ENCODE measurements at regions not wholly inside any gene's neighbourhood (a gene's known extent, or its start where the extent isn't known, plus 50 kb on each side); places are given as distances from the start of the nearest gene placed in this dataset.
"Not testable (repeated sequence)": the region's sequence is repeated elsewhere in the genome, so short reads cannot be mapped to it uniquely, and the experiment has no call there.

DNA sequence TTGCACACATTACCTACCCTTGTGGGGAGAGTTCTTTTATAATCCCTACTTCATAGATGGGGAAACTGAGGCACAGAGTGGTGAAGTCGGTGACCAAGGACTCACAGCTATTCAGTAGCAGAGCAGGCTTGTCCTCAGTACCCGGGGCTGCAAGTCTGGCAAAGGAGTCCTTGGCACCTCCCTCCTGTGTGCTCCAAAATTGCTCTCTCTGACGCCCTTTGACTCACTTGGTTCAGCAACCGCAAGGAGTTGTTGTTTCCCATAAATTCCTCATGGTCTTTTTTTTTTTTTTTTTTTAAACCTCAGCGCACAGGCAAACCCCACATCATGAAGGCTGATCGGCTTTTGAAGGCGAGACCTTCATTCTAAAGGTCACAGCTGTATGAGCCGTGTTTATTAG, 143.2 kb downstream of the CEBPB start:
- H3K79me2 ChIP-seq: no peaks in the 10 kb centered on the region
- H3K27me3 ChIP-seq (ENCODE audit: control insufficient read depth, insufficient read depth, low read length): no peaks in the 10 kb centered on the region
- no peaks in the 10 kb centered on the region for H3K36me3 ChIP-seq (ENCODE audit: control insufficient read depth, insufficient read depth, low read length)
- H2AFZ ChIP-seq: no peak overlapping the region
- no peak overlapping the region for H3K4me2 ChIP-seq (ENCODE audit: low read length)
- no peak for TF ChIP-seq CTCF (IDR thresholded peaks at IDR 0.05)
- H3K9ac ChIP-seq: no peak overlapping the region
- H3K4me1 ChIP-seq: no peaks in the 10 kb centered on the region
- no peak overlapping the region for H3K4me3 ChIP-seq (ENCODE audit: low read depth, low read length)
- no peak overlapping the region for H3K27ac ChIP-seq
- H3K9me3 ChIP-seq (ENCODE audit: control insufficient read depth, low read length): no peaks in the 10 kb centered on the region

DNA sequence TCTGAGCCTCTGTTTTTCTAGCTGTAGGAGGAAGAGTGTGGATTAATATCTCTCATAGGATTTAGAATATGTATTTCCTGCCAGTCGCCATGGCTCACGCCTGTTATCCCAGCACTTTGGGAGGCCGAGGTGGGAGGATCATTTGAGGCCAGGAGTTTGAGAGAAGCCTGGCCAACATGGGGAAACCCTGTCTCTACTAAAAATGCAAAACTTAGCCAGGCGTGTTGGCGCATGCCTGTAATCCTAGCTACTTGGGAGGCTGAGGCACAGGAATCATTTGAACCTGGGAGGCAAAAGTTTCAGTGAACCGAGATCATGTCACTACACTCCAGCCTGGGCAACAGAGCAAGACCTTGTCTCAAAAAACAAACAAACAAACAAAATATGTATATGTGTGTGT, 143.9 kb downstream of the CEBPB start:
- H3K27ac ChIP-seq; H3K9ac ChIP-seq; H3K79me2 ChIP-seq; H3K4me2 ChIP-seq (ENCODE audit: low read length); H3K36me3 ChIP-seq (ENCODE audit: control insufficient read depth, insufficient read depth, low read length); H3K4me1 ChIP-seq; H3K9me3 ChIP-seq (ENCODE audit: control insufficient read depth, low read length); H2AFZ ChIP-seq; H3K4me3 ChIP-seq (ENCODE audit: low read depth, low read length); H3K27me3 ChIP-seq (ENCODE audit: control insufficient read depth, insufficient read depth, low read length): not testable (repeated sequence)

DNA sequence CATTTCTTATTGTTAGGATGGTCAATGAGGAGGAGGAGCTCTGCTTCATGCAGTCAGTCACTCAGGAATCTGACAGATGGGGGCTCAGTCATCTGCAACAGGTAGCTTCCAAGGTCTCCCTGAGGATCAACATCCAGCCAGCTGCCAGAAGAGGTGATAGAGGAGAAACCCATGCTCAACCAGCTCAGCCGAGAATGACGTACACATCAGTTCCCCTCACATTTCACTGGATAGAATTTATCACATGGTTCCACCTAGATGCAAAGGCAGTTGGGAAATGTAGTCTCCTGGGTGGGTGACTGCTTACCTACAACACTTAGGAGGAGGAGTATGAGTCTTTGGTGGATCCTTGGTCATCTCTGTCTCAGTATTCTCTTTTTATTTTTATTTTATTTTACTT, 144.5 kb downstream of the CEBPB start:
- no peak overlapping the region for H2AFZ ChIP-seq
- no peak overlapping the region for H3K9ac ChIP-seq
- TF ChIP-seq CTCF (IDR thresholded peaks at IDR 0.05): no peak
- H3K27me3 ChIP-seq (ENCODE audit: control insufficient read depth, insufficient read depth, low read length): no peaks in the 10 kb centered on the region
- no peak overlapping the region for H3K4me3 ChIP-seq (ENCODE audit: low read depth, low read length)
- no peaks in the 10 kb centered on the region for H3K9me3 ChIP-seq (ENCODE audit: control insufficient read depth, low read length)
- H3K4me1 ChIP-seq: no peaks in the 10 kb centered on the region
- H3K36me3 ChIP-seq (ENCODE audit: control insufficient read depth, insufficient read depth, low read length): no peaks in the 10 kb centered on the region
- no peaks in the 10 kb centered on the region for H3K79me2 ChIP-seq
- H3K27ac ChIP-seq: no peak overlapping the region
- no peak overlapping the region for H3K4me2 ChIP-seq (ENCODE audit: low read length)

- Histone ChIP-seq H3K9me3 (ENCODE audit: control insufficient read depth, low read length) (no peaks in the 10 kb centered on the region), H3K9ac (no peak overlapping the region), H3K4me3 (ENCODE audit: low read depth, low read length) (no peak overlapping the region), H3K27ac (no peak overlapping the region), H3K27me3 (ENCODE audit: control insufficient read depth, insufficient read depth, low read length) (no peaks in the 10 kb centered on the region), H3K79me2 (no peaks in the 10 kb centered on the region), H3K4me1 (no peaks in the 10 kb centered on the region), H2AFZ (no peak overlapping the region), H3K36me3 (ENCODE audit: control insufficient read depth, insufficient read depth, low read length) (no peaks in the 10 kb centered on the region), H3K4me2 (ENCODE audit: low read length) (no peak overlapping the region)
- no peak for TF ChIP-seq CTCF (IDR thresholded peaks at IDR 0.05)
Observed at GRCh38 chr20:50335866-50336265, 145.2 kb downstream of the CEBPB start.

- no peak overlapping the region for H3K27ac ChIP-seq
- no peaks in the 10 kb centered on the region for H3K4me1 ChIP-seq
- TF ChIP-seq CTCF (IDR thresholded peaks at IDR 0.05): no peak
- no peaks in the 10 kb centered on the region for H3K36me3 ChIP-seq (ENCODE audit: control insufficient read depth, insufficient read depth, low read length)
- H3K27me3 ChIP-seq (ENCODE audit: control insufficient read depth, insufficient read depth, low read length): no peaks in the 10 kb centered on the region
- H3K9me3 ChIP-seq (ENCODE audit: control insufficient read depth, low read length): no peaks in the 10 kb centered on the region
- H2AFZ ChIP-seq: no peak overlapping the region
- no peak overlapping the region for H3K4me2 ChIP-seq (ENCODE audit: low read length)
- no peaks in the 10 kb centered on the region for H3K79me2 ChIP-seq
- no peak overlapping the region for H3K9ac ChIP-seq
- H3K4me3 ChIP-seq (ENCODE audit: low read depth, low read length): no peak overlapping the region
Observed at GRCh38 chr20:50336661-50337060, 146.0 kb downstream of the CEBPB start.

Data from parathyroid adenoma (tissue), 2 donors.